Activated T-helper 1 cell treated with Interleukin-2 at 50 U/mL for 16 hours (primary cell): ENCODE measurements at regions not wholly inside any gene's neighbourhood (a gene's known extent, or its start where the extent isn't known, plus 50 kb on each side); places are given as distances from the start of the nearest gene placed in this dataset.
"Not testable (repeated sequence)": the region's sequence is repeated elsewhere in the genome, so short reads cannot be mapped to it uniquely, and the experiment has no call there.

ENCODE experiments used
- DNase-seq: peaks from one replicate; pipeline ENCODE4 v3.0.0-alpha.2; 2020; ENCODE audit warnings: low read depth

GRCh38 chr2:146786396-146786795 is 1058.4 kb upstream of the ACVR2A start:
- DNase-seq, result no peak

- no peak for DNase-seq
These were observed 1059.7 kb upstream of the ACVR2A start for GRCh38 chr2:146785101-146785500.

GRCh38 chr2:146784602-146785001 is 1060.2 kb upstream of the ACVR2A start:
- no peak for DNase-seq

GRCh38 chr2:146777181-146777580 is 1067.6 kb upstream of the ACVR2A start:
- no peak for DNase-seq

GRCh38 chr2:146776596-146776995 is 1068.2 kb upstream of the ACVR2A start:
- DNase-seq, result no peak

GRCh38 chr2:146771531-146771930 is 1073.3 kb upstream of the ACVR2A start:
- no peak for DNase-seq

GRCh38 chr2:146764301-146764700 is 1080.5 kb upstream of the ACVR2A start:
- DNase-seq, result no peak

- no peak for DNase-seq
These were observed 1082.0 kb upstream of the ACVR2A start for GRCh38 chr2:146762786-146763185.

- DNase-seq, result no peak
These were observed 1090.2 kb upstream of the ACVR2A start for GRCh38 chr2:146754606-146755005.

GRCh38 chr2:146748046-146748445 is 1096.8 kb upstream of the ACVR2A start:
- DNase-seq, result no peak

- no peak for DNase-seq
These were observed 1103.6 kb upstream of the ACVR2A start for GRCh38 chr2:146741260-146741659.

- no peak for DNase-seq
These were observed 1110.0 kb upstream of the ACVR2A start for GRCh38 chr2:146734821-146735190.

GRCh38 chr2:146734042-146734820 is 1110.6 kb upstream of the ACVR2A start:
- DNase-seq, result no peak

GRCh38 chr2:146730882-146731281 is 1113.9 kb upstream of the ACVR2A start:
- no peak for DNase-seq

- DNase-seq, result no peak
These were observed 1123.3 kb upstream of the ACVR2A start for GRCh38 chr2:146721486-146721885.

GRCh38 chr2:146720170-146720569 is 1124.7 kb upstream of the ACVR2A start:
- DNase-seq, result no peak

- no peak for DNase-seq
These were observed 1128.2 kb upstream of the ACVR2A start for GRCh38 chr2:146716591-146716990.

- no peak for DNase-seq
These were observed 1135.8 kb upstream of the ACVR2A start for GRCh38 chr2:146709004-146709403.

- DNase-seq, result no peak
These were observed 1143.6 kb upstream of the ACVR2A start for GRCh38 chr2:146701183-146701582.

- no peak for DNase-seq
These were observed 1147.5 kb upstream of the ACVR2A start for GRCh38 chr2:146697307-146697706.

- not testable (repeated sequence) for DNase-seq
These were observed 1148.0 kb upstream of the ACVR2A start for GRCh38 chr2:146696787-146697186.

- DNase-seq, result no peak
These were observed 1162.8 kb upstream of the ACVR2A start for GRCh38 chr2:146681991-146682390.

- no peak for DNase-seq
These were observed 1166.3 kb upstream of the ACVR2A start for GRCh38 chr2:146678516-146678915.

GRCh38 chr2:146677280-146677679 is 1167.5 kb upstream of the ACVR2A start:
- no peak for DNase-seq
